ENCODE measurements at regions not wholly inside any gene's neighbourhood (a gene's known extent, or its start where the extent isn't known, plus 50 kb on each side); places are given as distances from the start of the nearest gene placed in this dataset.

GRCh38 chr6:74967821-74968220 is 238.0 kb downstream of the COL12A1 start:
- 86 to 94% (median 90%) methylated on average over 1 of the region's 1 CpG for WGBS, 4 donors
- no peak overlapping the region for H3K4me3 ChIP-seq
- no peaks in the 10 kb centered on the region for H3K36me3 ChIP-seq (replicated peaks in 1 of 2)
- H3K4me1 ChIP-seq (replicated peaks in 1 of 2): peaks cover 0 to 4% of the 10 kb centered on the region in 2 donors
- no peaks in the 10 kb centered on the region for H3K27me3 ChIP-seq
- DNase-seq: no peak
- peaks cover 0 to 6% (median 0%) of the 10 kb centered on the region in 3 donors for H3K9me3 ChIP-seq (replicated peaks in 1 of 3)
- intact Hi-C loops (cut with DNase I): no loop called here
- TF ChIP-seq CTCF (IDR thresholded peaks at IDR 0.05) (no peak), POLR2A (IDR thresholded peaks at IDR 0.05) (no peak)
- H3K27ac ChIP-seq: no peak overlapping the region

GRCh38 chr6:74966712-74967111 is 239.1 kb downstream of the COL12A1 start:
- H3K9me3 ChIP-seq (replicated peaks in 1 of 3): peaks cover 0 to 6% (median 0%) of the 10 kb centered on the region in 3 donors
- H3K27me3 ChIP-seq: no peaks in the 10 kb centered on the region
- TF ChIP-seq POLR2A (IDR thresholded peaks at IDR 0.05) (no peak), CTCF (IDR thresholded peaks at IDR 0.05) (no peak)
- no peak overlapping the region for H3K4me3 ChIP-seq
- WGBS, 4 donors: 76 to 85% (median 81%) methylated on average over 2 of the region's 2 CpGs
- intact Hi-C loops (cut with DNase I): no loop called here
- no peak overlapping the region for H3K27ac ChIP-seq
- no peaks in the 10 kb centered on the region for H3K36me3 ChIP-seq (replicated peaks in 1 of 2)
- H3K4me1 ChIP-seq (replicated peaks in 1 of 2): peaks cover 0 to 3% of the 10 kb centered on the region in 2 donors
- DNase-seq: no peak

- Histone ChIP-seq H3K36me3 (replicated peaks in 1 of 2) (no peaks in the 10 kb centered on the region), H3K4me1 (replicated peaks in 1 of 2) (no peaks in the 10 kb centered on the region), H3K27ac (no peak overlapping the region), H3K27me3 (no peaks in the 10 kb centered on the region), H3K4me3 (no peak overlapping the region), H3K9me3 (replicated peaks in 1 of 3) (peaks cover 0 to 6% (median 0%) of the 10 kb centered on the region in 3 donors)
- DNase-seq: no peak
- 67 to 92% (median 72%) methylated on average over 2 of the region's 2 CpGs for WGBS, 4 donors
- TF ChIP-seq CTCF (IDR thresholded peaks at IDR 0.05): no peak
- TF ChIP-seq POLR2A (IDR thresholded peaks at IDR 0.05): no peak
- intact Hi-C loops (cut with DNase I): no loop called here
Measured at GRCh38 chr6:74964871-74965441, 240.9 kb downstream of the COL12A1 start.

DNA sequence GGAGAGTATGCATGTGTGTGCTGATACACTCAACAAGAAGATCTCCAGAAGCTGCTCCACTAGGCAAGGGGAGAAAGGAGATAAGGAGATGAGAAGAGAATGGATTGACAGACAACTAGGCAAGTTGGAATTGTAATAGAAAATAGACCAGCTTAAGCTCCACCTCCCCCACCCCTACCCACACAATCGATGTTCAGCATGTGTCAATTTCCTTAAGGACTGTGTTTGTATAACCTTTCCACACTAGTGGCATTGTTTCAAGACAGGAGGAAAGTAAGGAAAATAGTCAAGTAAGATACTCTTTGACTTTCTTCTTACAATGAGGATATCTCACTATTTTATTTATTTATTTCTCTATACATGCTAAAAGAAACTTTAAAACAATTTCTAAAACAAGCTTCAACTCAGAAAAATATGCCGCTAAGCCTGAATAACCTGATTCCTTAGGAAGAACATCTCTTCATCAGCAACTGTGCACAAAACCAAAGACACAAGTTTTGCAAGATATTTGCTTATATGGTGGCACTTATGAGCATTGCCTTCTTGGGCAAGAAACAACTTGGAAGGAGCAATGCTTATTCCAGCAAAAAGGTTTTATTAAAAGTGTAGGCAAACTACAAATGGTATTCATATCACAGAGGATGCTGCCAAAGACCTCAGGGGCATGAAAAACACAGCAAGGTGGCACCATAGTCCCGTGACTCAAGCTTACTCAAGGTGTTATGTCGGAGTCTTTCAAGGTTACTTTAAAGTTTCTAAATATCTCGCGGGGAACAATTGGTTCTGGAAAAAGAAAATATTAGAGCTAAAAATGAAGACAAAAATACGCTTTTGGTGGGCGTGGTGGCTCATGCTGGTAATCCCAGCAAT is 249.1 kb downstream of the COL12A1 start:
- intact Hi-C loops (cut with DNase I): no loop called here
- Histone ChIP-seq H3K4me1 (replicated peaks in 1 of 2) (no peaks in the 10 kb centered on the region), H3K9me3 (replicated peaks in 1 of 3) (peaks cover 0 to 4% (median 0%) of the 10 kb centered on the region in 3 donors), H3K27ac (no peak overlapping the region), H3K27me3 (no peaks in the 10 kb centered on the region), H3K4me3 (no peak overlapping the region), H3K36me3 (replicated peaks in 1 of 2) (no peaks in the 10 kb centered on the region)
- DNase-seq: no peak
- TF ChIP-seq POLR2A (IDR thresholded peaks at IDR 0.05) (no peak), CTCF (IDR thresholded peaks at IDR 0.05) (no peak)
- WGBS, 4 donors: 74 to 77% (median 76%) methylated on average over 8 of the region's 8 CpGs
